GM19193 (cell line): ENCODE measurements at regions not wholly inside any gene's neighbourhood (a gene's known extent, or its start where the extent isn't known, plus 50 kb on each side); places are given as distances from the start of the nearest gene placed in this dataset.
A peak's percentile ranks its signal among the peaks of the same experiment; 100 is the strongest.

Experiments
- POLR2A ChIP-seq: IDR thresholded peaks from 4 replicates; pipeline ENCODE4 v1.6.1; 2011; ENCODE audit not compliant: insufficient read depth, insufficient read length; ENCODE audit errors: extremely low read depth

GRCh38 chr2:134099273-134099672 is 154.6 kb upstream of the MGAT5 start:
- no peak for TF ChIP-seq POLR2A

- TF ChIP-seq POLR2A = no peak
Measured at GRCh38 chr2:134103196-134103595, 150.7 kb upstream of the MGAT5 start.

DNA sequence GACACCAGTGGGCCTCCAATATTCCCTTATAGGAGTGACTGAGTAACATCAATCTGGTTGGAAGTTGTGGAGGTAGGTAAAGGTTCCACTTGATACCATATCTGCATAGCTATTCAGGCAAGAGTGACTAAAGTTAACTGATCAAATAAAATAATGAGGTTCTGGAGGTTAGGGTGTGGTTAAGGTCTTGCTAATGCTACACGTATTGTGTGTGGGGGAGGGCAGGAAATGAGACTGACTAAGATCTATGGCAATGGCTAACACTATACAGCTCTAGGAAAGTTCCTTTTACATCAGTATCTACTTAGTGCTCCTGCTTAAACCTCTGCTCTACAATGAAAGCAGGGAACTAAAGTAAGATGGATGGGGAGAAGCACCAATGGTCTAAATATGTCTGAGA is 149.1 kb upstream of the MGAT5 start:
- no peak for TF ChIP-seq POLR2A

DNA sequence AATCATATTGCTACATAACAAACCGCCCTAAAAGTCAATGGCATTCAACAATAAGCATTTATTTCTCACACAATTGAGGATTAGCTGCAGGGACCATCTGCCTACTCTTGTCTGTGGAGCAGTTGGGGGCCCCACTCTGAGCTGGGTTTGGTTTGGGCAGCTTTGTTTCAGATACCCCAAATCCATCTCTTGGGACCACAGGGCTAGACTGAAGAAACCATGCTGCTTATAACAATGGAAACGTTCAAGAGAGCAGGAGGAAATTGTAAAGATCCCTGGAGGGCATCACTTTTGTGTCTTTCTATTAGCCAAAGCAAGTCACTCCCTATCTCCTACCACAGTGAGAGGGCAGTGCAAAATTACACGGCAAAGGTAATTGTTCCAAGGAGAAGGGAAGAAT is 146.5 kb upstream of the MGAT5 start:
- no peak for TF ChIP-seq POLR2A

GRCh38 chr2:134108113-134108512 is 145.8 kb upstream of the MGAT5 start:
- no peak for TF ChIP-seq POLR2A

DNA sequence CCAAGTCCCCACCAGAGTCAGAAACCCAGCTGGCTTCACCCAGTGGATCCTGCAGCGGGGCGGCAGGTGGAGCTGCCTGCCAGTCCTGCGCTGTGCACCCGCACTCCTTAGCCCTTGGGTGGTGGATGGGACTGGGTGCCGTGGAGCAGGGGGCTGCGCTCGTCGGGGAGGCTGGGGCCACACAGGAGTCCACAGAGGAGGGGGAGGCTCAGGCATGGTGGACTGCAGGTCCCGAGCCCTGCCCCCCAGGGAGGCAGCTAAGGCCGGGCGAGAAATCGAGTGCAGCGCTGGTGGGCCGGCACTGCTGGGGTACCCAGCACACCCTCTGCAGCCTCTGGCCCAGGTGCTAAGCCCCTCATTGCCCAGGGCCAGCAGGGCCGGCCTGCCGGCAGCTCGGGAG is 144.6 kb upstream of the MGAT5 start:
- TF ChIP-seq POLR2A = no peak

DNA sequence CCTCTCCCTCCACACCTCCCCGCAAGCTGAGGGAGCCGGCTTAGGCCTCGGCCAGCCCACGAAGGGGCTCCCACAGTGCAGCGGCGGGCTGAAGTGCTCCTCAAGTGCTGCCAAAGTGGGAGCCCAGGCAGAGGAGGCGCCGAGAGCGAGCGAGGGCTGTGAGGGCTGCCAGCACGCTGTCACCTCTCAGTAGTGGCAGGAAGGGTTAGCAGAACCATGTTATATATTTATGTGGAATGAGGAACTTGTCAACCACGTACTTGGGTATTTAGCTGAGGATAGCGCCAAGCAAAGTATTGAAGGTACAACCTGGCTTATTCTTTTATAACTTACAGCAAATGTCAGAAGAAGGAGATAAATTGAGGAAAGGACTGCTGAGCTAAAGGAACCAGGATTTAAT is 144.1 kb upstream of the MGAT5 start:
- TF ChIP-seq POLR2A = no peak

DNA sequence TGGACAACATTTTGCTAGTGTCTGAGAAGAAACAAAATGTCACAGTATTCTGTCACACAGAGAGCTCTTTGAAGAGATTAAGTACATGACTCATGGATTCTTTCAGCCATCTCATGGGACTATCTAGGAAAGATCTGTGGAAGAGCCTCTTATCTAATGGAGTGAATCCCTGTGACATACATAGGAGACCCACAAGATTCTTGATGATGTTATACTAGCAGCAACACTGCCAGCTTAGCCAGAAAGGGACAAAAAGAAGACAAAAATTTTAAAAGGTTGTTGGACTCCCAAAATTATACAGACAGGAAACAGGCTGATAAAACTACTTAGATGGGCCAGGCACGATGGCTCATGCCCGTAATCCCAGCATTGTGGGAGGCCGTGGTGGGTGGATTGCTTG is 143.3 kb upstream of the MGAT5 start:
- no peak for TF ChIP-seq POLR2A

GRCh38 chr2:134117676-134118075 is 136.2 kb upstream of the MGAT5 start:
- TF ChIP-seq POLR2A = no peak

DNA sequence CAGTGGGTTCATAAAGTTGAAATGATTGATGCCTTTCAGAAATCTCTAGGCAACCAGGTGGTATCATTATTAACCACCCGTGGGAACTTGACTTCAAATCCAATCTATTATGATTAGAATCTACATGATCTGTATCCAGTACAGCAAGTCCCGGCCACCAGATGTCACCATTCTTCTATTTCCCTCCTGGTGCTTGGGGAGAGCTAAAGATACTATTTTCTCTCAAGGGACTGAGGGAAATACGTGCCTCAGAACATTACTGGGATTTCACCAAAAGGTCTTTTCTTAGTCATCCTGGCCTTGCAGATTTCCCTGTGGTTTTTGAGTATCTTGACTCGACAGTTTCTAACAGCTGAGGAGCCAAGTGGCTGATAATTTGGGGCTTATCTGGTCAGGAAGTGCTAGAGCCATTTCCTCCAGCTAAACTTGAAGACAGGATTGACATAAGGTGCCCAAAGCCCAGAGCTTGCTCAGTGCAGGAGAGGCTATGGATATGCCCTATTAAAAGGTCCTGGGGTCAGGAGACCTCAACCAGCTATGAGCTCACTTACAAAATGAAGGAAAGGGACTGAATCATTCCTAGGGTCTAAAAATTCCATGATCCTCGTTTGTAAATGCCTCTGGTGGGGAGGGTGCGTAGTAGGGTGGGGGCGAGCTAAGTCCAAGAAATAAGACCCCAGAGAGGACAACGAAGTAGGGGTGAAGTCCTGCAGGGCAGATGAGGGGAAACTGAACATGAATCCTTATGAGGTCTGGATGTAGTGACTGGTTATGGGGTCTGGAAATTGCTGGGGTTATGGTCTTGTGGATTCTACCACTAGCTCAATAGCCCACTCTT is 135.4 kb upstream of the MGAT5 start:
- no peak for TF ChIP-seq POLR2A

GRCh38 chr2:134119117-134119712 is 134.7 kb upstream of the MGAT5 start:
- no peak for TF ChIP-seq POLR2A

- peak; percentile 73 for TF ChIP-seq POLR2A
Measured at GRCh38 chr2:134119713-134120405, 134.0 kb upstream of the MGAT5 start.

DNA sequence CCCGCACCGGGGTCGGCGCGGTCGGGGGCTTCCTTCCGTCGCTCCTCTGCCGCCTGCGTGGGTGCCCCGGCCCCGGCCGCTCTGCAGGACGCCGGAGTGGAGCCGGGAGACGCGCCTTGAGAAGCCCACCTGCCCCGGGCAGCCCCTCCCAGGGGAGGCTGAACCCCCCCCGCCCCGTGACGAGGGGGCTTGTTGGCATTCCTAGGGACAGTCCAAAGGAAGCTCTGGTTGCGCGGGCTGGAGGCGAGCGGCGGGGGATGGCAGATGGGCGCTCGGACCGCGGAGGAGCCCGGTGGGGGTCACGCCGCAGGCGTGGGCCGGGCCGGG is 133.5 kb upstream of the MGAT5 start:
- no peak for TF ChIP-seq POLR2A

- TF ChIP-seq POLR2A = peak; percentile 49
Measured at GRCh38 chr2:134120733-134121630, 132.9 kb upstream of the MGAT5 start.

DNA sequence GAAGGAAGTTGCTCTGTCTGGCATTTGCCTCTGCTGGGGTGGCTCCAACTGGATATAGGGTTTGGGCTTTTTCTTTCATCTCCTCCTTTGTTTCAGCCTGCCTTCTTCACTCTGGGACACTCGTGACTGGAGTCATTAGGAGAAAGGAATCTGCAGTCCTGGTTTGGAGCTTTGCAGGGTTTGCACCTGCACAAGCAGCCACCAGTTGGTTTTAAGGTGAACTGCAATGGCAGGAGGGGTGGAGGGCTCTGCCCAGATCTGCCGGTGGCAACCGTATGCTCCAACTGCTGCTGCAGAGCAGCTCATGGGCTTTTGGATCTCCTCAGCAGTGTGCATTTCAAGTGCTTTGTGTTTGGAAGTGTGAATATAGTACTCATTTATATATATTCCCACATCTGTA is 131.3 kb upstream of the MGAT5 start:
- no peak for TF ChIP-seq POLR2A

DNA sequence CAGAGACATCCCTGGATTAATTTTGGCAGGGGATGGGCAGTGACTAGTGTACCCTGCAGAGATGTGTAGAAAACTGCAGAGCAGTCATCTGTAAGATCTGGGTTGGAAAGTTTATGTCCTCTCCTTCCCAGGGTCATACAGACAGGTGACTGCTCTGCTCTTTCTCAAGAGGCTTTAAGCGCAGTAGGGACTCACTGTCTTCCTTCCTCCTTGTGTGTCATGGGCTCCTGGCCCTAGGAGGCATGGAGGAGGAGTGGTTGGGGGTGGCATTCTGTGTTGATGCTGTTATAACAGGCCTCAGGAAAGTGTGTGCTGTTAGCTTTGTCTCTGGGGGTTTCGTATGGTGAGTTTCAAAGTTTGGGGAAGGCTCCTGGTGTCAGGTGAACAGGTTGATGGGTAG is 130.5 kb upstream of the MGAT5 start:
- TF ChIP-seq POLR2A = no peak
